GM12872 (cell line): ENCODE measurements at regions not wholly inside any gene's neighbourhood (a gene's known extent, or its start where the extent isn't known, plus 50 kb on each side); places are given as distances from the start of the nearest gene placed in this dataset.

Experiments used
- TF ChIP-seq, protein P1 (sequence below): IDR thresholded peaks from 3 replicates; pipeline ENCODE4 v1.5.1; 2011; ENCODE audit warnings: low read depth, mild to moderate bottlenecking, low read length, moderate library complexity; ENCODE audit not compliant: insufficient read depth

DNA sequence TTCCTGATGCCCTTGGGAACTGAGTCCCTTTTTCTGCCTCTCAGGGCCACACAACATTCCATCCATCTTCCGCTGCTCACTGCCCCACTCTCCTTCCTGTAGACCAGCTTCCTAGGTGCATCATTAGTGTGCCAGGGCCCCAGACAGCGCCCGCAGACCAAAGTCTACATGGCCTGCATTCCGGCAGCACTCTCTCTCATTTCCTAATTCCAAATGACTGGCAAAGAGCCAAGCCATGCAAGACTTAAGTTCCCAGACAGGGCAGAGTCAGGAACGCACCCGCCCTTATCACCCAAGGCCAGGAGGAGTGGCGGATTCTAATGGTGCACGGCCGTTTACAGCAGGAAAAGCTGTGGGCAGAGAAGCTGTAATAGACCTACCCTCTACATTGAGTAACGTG lies 159.8 kb upstream of the ARID1B start:
- TF ChIP-seq, protein P1, sequence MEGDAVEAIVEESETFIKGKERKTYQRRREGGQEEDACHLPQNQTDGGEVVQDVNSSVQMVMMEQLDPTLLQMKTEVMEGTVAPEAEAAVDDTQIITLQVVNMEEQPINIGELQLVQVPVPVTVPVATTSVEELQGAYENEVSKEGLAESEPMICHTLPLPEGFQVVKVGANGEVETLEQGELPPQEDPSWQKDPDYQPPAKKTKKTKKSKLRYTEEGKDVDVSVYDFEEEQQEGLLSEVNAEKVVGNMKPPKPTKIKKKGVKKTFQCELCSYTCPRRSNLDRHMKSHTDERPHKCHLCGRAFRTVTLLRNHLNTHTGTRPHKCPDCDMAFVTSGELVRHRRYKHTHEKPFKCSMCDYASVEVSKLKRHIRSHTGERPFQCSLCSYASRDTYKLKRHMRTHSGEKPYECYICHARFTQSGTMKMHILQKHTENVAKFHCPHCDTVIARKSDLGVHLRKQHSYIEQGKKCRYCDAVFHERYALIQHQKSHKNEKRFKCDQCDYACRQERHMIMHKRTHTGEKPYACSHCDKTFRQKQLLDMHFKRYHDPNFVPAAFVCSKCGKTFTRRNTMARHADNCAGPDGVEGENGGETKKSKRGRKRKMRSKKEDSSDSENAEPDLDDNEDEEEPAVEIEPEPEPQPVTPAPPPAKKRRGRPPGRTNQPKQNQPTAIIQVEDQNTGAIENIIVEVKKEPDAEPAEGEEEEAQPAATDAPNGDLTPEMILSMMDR: no peak

DNA sequence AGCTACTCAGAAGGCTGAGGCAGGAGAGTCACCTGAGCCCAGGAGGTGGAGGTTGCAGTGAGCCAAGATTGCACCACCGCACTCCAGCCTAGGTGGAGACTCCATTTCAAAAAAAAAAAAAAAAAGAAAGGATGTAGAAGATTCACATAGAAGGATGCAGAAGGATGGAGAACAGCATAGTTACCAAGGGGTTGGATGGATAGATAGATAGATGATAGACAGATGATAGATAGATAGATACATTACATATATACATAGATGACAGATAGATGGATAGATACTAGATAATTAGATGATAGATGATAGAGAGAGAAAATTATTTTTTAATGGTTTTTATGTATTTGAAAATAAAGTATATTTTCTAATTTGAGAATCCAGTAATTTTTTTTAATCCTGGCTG lies 160.7 kb upstream of the ARID1B start:
- TF ChIP-seq, protein P1: no peak

DNA sequence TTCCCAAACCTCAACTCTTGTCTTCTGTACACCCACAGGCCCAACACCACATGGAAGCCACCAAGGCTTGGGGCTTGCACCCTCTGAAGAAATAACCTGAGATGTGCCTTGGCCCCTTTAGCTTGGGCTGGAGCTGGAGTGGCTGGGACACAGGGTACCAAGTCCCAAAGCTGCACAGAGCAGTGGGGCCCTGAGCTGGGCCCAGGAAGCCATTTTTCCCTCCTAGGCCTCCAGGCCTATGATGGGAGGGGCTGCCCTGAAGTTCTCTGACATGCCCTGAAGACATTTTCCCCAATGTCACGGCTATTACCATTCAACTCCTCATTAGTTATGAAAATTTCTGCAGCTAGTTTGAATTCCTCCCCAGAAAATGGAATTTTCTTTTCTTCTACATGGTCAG lies 163.2 kb upstream of the ARID1B start:
- TF ChIP-seq, protein P1: no peak

DNA sequence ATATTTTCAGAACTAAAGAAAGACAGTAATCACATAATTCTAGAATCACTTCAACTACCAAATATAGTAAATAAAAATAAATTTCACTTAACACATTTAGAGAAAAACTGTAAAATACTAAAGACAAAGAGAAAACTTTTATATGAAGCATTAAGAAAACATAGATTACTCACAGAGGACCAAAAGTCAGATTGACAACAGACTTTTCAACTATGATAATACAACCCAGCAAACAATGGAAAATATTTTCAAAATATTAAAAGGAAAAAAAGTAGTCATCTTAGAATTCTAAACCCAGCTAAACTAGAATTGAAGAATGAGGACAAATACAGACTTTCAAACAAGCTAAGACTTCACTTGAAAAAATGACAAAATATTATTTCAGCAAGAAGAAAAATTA lies 164.8 kb upstream of the ARID1B start:
- TF ChIP-seq, protein P1: no peak

DNA sequence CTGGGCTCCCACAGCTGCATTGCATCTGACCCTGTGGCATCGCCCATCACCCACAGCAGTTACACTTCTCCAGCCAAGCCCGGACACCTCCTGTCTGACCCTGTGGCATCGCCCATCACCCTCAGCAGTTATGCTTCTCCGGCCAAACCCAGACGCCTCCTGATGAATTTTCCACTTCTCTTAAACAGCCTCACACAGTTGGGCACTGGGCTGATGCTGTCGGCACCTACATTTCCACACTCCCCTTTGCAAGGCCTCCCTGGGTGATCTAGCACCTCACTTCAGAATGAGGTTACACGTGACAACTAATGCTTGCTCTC lies 175.2 kb upstream of the ARID1B start:
- TF ChIP-seq, protein P1: no peak

DNA sequence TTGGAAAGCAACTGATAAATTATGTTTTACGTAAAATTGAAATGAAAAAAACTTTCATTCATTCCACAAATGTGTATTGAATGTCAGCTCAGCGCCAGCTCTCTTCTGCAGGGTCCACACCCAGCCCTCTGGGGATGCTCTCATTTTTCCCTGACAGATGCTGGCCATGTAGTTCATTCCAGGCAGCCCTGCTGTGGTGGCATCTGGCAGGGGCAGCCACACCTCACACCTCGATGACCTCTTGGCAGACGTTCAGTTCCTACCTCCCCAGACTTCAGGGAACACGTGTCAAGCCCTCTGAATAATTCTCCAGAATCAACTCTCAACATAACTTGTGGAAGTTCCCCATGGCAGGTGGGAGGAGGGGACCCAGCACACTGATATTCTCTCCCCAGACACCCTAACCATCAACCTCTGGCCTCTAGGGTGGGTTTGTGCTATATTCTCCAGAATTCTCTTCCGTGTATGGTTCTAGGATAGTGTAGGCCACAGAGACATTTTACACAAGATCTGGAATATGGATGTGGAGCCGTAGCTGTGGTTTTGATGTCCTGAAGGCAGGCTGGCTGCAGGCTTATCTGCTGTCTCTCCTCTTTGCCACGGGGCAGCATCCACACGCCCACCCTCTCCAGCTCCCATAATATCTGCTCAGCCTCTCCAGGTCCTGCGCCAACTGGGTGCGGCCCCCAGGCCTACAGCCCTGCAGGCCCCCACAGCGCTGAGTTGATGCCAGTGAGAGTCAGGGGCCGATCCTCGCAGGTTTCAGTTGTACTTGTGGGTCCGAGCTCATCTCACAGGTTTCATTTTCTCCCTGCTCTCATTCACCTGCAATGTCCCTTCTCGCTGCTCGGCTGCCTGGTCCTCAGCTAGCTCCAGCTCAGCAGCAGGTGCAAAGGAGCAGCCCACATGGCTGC lies 175.8 kb upstream of the ARID1B start:
- TF ChIP-seq, protein P1: no peak

DNA sequence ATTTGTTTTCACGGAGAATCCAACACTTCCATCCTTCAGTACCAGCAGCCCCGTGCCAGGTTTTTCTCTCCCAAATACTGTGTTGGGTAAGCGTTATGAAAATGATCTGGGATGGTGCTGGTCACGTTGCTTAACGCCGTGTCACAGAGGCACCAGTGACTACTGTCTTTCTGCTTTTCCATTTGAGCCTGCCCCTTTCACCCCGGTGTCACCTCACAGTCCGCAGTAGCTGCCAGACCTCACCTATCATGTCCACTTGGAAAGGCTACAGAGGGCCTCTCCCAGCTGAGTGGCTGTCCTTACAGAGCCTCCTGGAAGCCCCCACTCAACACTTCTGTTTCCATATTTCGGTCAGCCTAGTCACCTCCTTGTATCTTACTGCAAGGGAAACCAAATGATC lies 176.5 kb upstream of the ARID1B start:
- TF ChIP-seq, protein P1: no peak
